G401.6 (cell line): ENCODE measurements at regions not wholly inside any gene's neighbourhood (a gene's known extent, or its start where the extent isn't known, plus 50 kb on each side); places are given as distances from the start of the nearest gene placed in this dataset.
"Not testable (repeated sequence)": the region's sequence is repeated elsewhere in the genome, so short reads cannot be mapped to it uniquely, and the experiment has no call there.

Source experiments
- FAIRE-seq: peaks from 2 replicates; lab custom pipeline; 2012; peaks lifted over from hg19 to GRCh38; lab: Jason Lieb, UNC

DNA sequence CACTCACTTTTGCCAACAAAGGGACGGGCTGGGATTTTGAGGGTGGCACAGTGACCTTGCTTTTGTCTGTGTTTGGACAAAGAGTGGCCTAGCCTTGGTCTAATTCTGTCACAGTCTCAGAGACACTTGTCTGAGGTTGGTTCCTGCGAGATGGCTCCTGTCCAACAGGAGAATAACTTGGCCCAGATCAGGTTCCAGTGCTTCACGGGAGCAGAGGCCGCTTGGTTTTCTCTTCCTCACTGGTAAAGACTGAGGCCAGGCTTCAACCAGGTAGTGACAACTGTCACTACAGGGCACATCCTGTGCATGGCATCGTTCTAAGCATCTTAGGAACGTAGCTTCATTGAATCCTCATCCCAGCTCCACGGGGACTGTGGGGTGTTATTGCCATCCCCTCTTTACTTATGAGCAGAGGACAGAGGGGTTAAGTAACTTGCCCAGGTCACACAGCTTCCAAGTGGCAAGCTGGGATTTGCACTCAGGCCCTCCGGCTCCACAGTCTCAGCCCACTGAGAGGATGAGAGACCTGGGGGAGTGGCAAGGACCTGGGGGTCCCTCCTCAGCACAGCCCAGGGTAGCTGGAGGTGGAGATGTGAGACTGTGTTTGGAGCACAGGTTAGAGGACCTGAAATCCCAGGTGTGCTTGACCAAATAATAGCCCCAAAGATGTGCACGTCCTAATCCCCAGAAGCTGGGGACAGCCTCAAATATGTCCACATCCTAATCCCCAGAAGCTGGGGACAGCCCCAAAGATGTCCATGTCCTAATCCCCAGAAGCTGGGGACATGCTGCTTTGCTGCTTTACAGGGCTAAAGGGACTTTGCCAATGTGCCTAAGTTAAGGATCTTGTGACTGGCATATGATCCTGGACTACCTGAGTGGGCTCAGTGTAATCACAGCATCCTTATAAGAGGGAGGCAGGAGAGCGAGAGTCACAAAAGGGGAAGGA lies 179.2 kb upstream of the RTL1 start:
- no peak for FAIRE-seq

DNA sequence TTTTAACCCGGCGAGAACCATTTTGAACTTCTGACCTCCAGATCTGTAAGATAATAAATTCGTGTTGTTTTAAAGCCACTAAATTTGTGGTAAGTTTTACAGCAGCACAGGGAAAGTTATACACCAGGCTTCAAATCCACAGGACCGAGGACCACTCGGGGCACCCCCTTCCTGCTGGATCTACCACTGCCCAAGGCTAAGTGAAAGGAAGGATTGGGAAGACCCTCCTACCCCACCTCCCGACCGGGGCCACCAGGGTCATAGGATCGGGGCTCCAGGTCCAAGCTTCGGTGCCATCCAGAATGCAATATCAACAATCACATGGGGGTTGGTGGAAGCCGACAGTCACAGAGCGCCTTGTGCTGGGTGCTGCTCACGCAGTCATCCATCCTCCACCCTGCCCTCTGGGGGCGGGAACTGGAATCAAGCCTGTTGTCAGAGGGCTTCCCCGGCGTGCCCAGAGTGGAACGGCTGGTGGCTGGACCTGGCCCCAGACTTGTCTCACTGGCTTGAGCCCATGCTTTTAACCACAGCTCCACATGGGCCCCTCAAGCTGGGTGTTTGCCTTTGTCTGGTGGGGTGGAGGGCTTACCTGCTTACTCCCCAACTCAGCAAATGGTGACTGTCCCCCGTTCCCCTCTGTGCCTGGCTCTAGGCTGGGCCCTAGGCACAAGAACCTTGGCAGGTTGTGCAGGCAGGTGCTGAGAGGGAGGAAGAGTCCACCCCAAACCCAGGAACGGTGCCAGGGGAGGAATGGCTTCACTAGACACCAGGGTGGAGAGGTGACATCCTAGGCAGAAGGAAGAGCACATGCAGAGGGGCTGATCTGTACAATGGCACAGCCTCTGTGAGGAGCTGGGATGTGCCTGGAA lies 180.3 kb upstream of the RTL1 start:
- no peak for FAIRE-seq

DNA sequence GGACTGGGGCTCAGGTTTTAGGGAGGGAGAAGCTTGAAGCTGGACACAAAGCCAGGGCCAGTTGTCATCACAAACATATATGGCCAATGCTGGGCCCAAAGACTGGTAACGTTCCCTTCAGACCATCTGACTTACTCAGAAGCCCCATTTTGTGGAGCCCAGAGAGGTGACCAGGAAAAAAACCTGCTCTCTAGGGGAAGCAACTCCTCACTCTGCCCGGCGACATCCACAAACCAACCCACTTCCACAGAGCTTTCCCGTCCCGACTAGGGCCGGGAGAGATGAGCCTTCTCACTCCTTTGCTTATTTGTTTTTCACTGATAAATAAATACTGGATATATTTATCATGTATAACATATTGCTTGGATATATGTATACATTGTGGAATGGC lies 180.9 kb upstream of the RTL1 start:
- FAIRE-seq: no peak

DNA sequence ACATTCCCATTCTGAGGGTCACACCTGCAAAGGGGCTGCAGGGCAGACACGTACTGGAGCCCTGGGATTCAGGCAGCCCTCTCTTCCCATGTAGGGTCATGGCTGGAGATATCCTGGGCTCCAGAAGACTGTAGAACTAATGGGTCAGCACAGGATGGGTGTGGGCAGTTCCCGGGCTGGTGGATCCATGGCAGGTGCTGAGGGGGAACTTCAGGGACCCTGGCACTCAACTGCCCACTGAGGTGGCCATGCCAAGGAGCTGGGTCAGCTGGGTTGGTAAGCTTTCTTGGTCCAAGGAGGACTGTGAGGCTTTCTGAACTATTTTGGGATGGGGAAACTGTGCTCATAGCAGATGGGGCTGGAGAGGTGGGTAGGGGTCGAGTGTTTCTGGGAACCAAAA lies 183.4 kb upstream of the RTL1 start:
- no peak for FAIRE-seq

DNA sequence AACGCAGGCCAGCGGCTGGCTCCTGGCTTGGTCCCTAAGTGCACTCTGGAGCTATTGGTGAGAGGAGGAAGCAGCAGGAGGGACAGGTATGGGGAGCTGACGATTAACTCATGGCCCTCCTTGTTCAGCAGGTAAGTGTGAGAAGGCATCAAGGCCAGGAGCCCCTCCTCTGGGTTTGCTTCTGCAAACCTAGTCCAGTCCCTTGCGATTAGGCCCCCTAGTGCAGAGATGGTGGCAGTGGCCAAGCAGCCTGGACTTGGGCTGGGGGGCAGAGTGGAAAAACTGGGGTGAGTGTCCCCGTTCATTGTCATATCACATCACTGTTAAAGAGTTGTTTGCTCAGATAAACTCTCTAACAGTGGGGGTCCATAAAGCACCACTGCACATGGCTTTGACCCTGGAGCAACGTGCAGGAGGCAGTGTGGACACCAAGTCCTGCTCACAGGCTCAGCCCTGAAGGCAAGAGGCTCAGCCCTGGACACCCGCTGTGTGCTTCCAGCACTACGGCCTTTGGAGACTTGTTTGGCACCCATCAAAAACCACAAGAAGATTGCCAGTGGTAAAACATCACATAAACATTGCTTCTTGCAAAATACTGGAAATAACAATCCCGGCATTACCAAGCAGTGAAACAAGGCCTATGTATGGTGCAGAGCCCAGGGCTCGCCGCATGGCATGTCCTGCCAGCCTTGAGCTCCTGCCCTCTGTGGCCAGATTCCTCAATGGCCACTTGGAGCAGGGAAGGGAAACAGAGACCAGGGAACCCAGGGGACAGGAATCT lies 184.3 kb upstream of the RTL1 start:
- FAIRE-seq: no peak

DNA sequence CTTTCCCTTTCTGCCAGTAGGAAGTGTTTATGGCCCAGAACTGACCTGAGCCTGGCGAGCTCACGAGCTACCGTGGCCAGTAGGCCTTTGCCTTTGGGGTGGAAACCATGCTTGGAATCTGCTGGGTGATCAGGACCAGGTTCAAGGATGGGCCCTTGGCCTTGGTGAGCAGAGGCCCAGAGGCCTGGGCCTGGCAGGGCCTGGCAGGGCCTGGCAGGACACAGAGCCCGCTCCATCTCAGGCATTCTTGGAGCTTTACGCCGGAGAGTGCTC lies 184.8 kb upstream of the RTL1 start:
- FAIRE-seq: no peak

DNA sequence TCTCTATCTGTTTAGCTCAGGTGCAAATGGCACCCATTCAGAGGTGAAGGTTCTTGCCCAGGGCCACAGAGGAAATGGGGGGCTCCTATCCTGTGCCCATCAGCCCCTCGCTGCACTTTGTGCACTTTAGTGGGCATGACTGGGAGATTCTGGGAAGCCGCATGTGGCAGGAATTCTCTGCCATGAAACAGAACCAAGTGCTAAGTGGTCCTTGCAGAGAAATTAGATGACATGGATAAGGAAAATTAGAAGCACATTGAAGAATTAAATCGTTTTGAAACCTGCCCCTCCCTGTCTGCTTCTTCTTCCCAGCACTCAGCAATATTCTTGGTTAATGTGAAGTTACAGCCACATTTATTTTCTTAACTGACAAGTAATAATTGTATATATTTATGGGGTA lies 185.2 kb upstream of the RTL1 start:
- FAIRE-seq: no peak

DNA sequence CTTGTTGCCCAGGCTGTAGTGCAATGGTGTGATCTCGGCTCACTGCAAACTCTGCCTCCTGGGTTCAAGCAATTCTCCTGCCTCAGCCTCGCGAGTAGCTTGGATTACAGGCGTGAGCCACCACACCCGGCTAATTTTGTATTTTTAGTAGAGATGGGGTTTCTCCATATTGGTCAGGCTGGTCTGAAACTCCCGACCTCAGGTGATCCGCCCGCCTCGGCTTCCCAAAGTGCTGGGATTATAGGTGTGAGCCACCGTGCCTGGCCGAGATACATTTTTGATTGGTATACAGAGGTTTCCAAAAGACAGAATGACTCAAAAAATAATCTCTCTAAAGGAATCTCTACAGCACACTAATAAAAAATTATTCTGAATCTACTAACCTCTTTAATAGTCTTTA lies 187.0 kb upstream of the RTL1 start:
- FAIRE-seq: not testable (repeated sequence)

DNA sequence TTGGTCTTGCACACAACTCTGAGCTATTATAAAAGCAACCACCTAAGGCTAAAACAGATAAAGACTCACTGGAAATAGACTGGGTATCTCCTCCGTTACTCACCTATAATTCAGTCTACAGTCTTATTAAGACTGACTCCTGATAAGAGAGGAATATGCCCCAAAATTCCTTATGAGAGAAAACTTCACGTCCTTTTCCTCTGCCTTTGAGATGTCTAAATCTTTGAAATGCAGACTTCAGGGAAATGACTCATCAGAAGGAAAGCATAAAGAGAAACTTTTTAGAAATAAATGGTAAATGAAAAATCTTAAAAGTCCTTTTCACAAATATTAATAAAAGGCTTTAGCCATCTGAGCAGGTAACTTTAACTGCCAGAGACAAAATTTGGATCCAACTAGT lies 187.5 kb upstream of the RTL1 start:
- FAIRE-seq: no peak

DNA sequence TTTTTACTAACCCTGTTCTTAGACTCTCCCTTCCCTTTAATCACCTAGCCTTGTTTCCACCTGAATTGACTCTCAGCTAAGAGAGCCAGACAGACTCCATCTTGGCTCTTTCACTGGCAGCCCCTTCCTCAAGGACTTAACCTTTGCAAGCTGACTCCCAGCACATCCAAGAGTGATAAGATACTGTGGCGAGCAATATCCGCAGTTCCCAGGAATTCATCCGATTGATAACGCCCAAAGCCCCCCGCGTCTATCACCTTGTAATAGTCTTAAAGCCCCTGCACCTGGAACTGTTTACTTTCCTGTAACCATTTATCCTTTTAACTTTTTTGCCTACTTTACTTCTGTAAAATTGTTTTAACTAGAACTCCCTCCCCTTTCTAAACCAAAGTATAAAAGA lies 191.4 kb upstream of the RTL1 start:
- not testable (repeated sequence) for FAIRE-seq

DNA sequence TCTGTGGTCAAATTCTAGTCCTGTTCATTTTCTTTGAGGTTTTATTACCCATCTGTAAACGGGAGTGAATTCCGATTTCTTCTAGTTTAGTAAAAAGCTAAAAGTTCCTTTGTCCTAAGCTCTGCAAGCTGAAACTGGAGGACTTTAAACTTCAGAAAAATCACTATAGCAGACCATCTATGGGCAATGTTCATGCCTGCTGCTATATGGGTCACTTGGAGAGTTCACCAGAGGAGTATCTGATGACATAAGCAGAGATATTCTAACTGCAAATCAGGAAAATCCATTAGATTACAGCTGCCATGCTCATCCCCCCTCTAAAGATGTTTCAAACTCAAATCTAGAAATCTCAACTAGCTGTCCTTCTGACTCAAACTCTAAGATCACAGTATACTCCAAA lies 193.0 kb upstream of the RTL1 start:
- no peak for FAIRE-seq

DNA sequence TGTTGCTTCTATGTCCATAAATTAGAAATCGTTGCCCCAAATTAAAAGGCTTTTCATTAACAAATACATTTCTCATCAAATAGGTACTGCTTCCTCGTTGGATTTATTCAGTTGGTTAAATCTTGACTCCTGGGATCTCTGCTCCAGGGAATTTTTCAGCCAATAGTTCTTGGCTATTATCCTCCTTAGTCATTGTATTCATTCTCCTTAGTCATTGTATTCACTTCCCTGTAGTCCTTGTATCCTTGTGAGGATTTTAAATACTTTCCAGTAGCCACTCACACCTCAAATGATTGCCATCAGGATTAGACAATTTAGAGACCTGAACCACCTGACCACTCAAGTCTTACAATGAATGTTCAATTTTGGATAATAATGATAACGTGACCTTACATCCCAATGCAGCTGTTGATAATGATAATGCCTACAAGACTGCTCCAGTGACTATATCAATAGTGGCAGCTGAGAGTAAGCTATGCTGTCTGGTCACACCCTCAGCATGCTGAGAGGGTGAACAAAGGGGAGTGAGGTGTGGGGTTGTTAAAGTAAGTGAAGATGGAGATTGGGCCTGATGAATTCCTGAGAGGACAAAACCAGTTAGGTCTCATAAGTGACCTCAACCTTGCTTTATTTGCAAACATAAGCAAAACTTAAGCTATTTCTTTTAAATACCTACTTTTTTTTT lies 193.7 kb upstream of the RTL1 start:
- no peak for FAIRE-seq

DNA sequence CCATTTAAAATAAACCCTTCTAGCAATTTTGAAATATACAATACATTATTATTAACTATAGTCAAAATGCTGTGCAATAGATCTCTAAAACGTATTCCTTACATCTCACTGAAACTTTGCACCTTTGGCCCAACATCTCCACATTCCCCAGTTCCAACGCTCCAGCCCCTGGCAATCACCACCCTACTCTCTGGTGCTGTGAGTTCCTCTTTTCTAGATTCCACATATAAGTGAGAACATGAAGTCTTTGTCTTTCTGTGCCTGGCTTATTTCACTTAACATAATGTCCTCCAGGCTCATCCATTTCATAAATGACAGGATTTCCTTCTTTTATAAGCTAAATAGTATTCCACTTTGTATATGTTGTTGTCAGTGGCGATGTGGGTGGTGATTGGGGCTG lies 194.7 kb upstream of the RTL1 start:
- FAIRE-seq: no peak

DNA sequence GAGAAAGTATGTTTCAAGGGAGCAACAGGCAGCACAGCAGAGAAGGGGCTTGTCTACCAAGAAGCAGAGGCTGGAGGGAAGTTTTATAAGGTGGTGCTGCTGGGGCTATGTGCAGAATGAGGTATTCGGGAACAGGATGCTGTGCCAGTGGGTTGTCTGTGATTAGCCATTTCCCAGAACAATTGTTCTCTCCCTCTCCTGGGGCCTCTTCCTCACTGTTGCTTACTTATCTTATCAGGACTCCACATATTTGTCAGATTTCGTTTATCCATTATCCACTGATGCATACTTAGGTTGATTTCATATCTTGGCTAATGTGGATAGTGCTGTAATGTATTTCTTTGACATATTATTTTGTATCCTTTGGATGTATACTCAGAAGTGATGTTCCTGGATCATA lies 195.1 kb upstream of the RTL1 start:
- no peak for FAIRE-seq

DNA sequence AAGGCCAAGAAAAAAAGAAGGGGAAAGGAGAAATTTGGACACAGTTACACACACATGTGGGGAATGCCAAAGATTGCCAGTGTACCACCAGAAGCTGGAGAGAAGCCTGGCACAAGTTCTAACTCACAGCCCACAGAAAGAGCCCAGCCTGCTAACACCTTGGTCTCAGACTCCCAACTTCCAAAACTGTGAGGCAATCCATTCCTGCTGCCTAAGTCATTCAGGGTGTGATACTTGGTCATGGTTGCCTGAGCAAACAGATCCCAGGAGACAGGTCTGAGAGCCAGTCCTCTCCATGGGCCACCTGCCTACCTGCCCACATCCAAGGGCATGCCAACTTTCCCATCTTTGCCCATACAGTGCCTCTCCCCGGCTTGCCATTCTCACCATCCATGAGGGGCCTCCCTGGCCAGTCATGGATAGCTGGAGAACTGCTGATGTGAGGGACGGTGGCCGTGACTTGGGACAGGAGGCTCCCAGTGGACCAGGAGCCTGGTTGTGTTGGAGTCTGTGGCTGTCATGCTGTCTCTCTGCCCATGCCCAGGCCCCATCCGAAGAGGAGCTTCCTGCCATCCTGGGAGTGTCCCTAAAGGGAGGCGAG lies 198.0 kb upstream of the RTL1 start:
- FAIRE-seq: no peak

DNA sequence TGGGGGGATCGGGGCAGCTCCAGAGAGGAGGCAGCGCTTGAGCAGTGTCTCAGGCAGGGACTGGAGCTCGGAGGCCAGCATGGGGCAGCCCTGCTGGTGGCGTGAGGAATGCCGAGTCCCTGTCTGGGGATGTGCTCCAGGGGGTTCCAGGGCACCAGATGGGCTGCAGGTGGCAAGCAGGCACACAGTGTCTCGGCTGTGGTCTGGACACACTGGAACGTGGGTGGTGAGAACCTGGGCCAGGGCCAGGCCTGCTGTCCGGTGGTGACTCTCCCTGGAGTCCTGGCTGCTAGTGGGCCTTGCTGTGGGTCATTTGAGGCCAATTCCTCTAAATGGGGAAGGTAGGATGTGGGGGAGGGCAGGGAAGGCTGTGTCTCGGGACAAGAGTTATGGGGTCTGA lies 199.4 kb upstream of the RTL1 start:
- no peak for FAIRE-seq

DNA sequence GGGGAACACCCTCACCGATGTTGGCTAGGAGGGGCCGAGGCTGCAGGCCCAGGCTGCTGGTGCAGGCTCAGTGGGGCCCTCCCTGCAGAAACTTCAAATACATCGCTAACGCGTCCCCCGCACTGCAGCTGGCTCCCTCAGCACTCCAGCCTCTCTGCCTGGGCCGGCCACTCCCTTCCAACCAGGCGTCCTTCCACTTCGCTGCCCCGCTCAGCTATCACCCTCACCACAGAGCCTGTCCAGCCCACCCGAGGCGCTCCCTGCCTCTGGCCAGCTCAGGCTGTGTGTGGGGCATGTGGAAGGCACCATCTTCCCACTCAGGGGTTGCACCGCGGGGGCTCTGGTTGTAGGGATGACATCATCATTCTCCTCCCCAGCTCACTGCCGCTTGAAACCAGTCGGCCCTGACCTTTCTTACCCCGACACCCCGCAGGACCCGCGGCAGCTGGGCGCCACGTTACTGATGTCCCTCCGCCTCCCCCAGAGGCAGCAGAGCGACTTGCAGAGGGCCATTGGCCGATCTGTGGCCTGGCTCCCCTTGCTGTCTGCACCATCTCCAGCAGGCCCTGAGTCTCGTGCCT lies 199.9 kb upstream of the RTL1 start:
- no peak for FAIRE-seq

DNA sequence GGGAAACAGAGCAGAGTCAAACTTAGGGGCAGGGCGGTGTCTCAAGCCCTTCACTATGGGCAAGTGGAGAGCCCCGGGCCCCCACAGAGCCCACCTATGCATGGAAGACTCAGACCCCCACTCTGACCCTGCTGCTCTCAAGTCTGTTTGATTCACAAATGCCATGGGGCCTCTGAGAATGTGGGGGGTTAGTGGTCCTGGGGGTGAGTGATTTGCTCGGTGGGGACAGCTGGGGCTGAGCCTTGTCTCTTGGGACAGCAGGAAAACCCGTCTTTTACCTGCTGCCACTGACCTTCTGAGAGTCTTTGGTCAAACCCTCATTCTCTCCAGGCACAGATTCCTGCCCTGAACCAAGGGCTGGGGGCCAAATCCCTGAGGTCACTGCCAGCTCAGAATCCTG lies 201.0 kb upstream of the RTL1 start:
- FAIRE-seq: no peak

DNA sequence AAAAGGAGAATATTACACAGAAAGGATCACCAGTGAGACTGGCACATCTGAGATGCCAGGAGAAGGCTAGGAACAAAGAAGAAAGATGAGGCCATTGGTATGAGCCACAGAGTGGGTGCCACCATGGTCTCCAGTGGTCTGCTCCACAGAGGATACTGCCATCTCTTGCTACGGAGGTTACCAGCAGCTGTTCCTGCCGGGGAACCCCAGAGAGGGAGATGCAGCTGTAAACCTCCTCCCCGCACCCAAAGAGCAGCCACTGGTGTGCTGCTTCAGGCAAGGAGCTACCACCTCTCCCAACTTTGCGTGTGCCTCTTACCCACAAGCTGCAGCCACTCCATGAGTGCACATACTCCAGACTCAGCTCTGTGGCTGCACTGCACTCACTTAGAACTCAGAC lies 201.5 kb upstream of the RTL1 start:
- FAIRE-seq: no peak

DNA sequence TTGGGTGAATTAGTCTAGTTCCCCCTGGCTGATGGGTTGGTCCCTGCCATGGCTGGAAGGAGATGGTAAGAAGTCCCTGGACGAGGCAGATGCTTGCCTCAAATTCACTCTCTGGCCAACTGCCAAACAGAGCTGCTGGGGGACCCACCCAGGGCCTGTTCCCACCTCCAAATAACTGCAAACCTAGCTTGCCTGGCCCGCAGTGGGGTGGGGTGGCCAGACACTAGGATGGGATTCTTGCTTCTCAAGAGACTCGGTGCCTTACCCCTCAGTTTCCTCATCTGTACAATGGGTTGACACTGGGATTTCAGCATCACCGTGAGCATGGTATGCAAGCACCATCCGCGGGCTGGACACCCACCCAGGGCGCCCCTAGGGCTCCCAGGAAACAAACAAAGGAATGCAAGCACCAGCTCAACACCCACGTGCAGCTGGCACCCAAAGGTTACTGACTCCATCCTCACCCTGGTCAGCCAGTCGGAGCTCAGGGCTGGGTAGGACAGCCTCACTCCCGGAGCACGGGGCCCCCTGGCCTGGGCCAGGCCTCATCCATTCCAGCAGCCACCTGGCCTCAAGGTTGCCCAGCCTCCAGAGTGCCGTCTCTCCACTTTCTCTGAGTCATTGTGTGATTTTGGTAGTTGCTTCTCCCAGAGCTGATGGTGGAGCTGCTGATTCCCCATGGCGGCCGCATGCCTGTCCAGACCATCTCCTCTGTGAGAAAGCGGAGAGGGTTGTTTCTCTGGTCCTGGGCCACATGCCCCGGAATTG lies 205.2 kb upstream of the RTL1 start:
- FAIRE-seq: no peak

DNA sequence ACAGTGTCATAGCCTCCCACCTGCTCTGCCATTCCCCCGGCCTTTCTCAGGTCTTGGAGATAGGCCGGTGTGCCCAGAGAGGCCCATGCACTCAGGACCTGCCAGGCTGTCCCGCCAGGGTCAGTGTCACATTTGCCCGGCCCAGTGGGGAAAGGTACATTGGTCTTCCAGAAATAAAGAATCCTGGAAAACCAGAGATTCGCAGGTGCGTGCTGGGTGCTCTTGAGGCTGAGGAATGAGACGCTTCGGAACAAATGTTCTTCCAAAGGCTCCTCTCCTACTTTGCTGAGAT lies 205.8 kb upstream of the RTL1 start:
- FAIRE-seq: no peak
